HL-60 (cell line): ENCODE measurements at regions not wholly inside any gene's neighbourhood (a gene's known extent, or its start where the extent isn't known, plus 50 kb on each side); places are given as distances from the start of the nearest gene placed in this dataset.
A peak's percentile ranks its signal among the peaks of the same experiment; 100 is the strongest.

Experiments used
- DNase-seq, 2 experiments: peaks; one replicate each; pipeline ENCODE4 v3.0.0-alpha.2; 2010 to 2020; ENCODE audit warnings: low read depth in 1 of 2, low spot score in 1 of 2
- H3K27ac ChIP-seq: fragments of 250-450 bp; sonication (Bioruptor Pico); replicated peaks from 2 replicates; pipeline ENCODE4 v1.5.1; 2020; ENCODE audit warnings: mild to moderate bottlenecking, moderate library complexity
- H3K27me3 ChIP-seq: fragments of 250-450 bp; sonication (Bioruptor Pico); 2 replicates; pipeline ENCODE4 v1.5.1; 2021; ENCODE audit warnings: mild to moderate bottlenecking, moderate library complexity; ENCODE audit not compliant: insufficient read depth, poor library complexity, severe bottlenecking
- H3K4me3 ChIP-seq: replicated peaks from 2 replicates; pipeline ENCODE4 v1.5.1; 2011; ENCODE audit warnings: mild to moderate bottlenecking, control low read depth, low read length; ENCODE audit not compliant: insufficient read depth
- CTCF ChIP-seq: IDR thresholded peaks from one replicate; pipeline ENCODE4 v1.5.1; 2011; ENCODE audit warnings: low read length, control low read depth, inconsistent platforms; ENCODE audit not compliant: insufficient read depth
- GABPA ChIP-seq: IDR thresholded peaks from 2 replicates; pipeline ENCODE4 v1.6.1; 2012; ENCODE audit warnings: low read depth
- POLR2AphosphoS5 ChIP-seq: IDR thresholded peaks from 2 replicates; pipeline ENCODE4 v1.6.1; 2012; ENCODE audit warnings: low read depth
- SPI1 ChIP-seq: IDR thresholded peaks from 2 replicates; pipeline ENCODE4 v1.6.1; 2012; ENCODE audit warnings: low read depth, mild to moderate bottlenecking, borderline replicate concordance
- TF ChIP-seq, protein P1 (sequence below): IDR thresholded peaks from 2 replicates; pipeline ENCODE4 v1.6.1; 2012; ENCODE audit warnings: low read depth; ENCODE audit not compliant: insufficient replicate concordance

GRCh38 chr2:6027066-6027465, 334.9 kb downstream of the SOX11 start:
- no peak for TF ChIP-seq POLR2AphosphoS5
- no peak for TF ChIP-seq SPI1
- TF ChIP-seq, protein P1, sequence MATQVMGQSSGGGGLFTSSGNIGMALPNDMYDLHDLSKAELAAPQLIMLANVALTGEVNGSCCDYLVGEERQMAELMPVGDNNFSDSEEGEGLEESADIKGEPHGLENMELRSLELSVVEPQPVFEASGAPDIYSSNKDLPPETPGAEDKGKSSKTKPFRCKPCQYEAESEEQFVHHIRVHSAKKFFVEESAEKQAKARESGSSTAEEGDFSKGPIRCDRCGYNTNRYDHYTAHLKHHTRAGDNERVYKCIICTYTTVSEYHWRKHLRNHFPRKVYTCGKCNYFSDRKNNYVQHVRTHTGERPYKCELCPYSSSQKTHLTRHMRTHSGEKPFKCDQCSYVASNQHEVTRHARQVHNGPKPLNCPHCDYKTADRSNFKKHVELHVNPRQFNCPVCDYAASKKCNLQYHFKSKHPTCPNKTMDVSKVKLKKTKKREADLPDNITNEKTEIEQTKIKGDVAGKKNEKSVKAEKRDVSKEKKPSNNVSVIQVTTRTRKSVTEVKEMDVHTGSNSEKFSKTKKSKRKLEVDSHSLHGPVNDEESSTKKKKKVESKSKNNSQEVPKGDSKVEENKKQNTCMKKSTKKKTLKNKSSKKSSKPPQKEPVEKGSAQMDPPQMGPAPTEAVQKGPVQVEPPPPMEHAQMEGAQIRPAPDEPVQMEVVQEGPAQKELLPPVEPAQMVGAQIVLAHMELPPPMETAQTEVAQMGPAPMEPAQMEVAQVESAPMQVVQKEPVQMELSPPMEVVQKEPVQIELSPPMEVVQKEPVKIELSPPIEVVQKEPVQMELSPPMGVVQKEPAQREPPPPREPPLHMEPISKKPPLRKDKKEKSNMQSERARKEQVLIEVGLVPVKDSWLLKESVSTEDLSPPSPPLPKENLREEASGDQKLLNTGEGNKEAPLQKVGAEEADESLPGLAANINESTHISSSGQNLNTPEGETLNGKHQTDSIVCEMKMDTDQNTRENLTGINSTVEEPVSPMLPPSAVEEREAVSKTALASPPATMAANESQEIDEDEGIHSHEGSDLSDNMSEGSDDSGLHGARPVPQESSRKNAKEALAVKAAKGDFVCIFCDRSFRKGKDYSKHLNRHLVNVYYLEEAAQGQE, result no peak
- no peak for TF ChIP-seq CTCF
- TF ChIP-seq GABPA, result no peak
- no peak for DNase-seq
- Histone ChIP-seq H3K4me3 (no peak overlapping the region), H3K27me3 (no peaks in the 10 kb centered on the region), H3K27ac (no peak overlapping the region)

DNA sequence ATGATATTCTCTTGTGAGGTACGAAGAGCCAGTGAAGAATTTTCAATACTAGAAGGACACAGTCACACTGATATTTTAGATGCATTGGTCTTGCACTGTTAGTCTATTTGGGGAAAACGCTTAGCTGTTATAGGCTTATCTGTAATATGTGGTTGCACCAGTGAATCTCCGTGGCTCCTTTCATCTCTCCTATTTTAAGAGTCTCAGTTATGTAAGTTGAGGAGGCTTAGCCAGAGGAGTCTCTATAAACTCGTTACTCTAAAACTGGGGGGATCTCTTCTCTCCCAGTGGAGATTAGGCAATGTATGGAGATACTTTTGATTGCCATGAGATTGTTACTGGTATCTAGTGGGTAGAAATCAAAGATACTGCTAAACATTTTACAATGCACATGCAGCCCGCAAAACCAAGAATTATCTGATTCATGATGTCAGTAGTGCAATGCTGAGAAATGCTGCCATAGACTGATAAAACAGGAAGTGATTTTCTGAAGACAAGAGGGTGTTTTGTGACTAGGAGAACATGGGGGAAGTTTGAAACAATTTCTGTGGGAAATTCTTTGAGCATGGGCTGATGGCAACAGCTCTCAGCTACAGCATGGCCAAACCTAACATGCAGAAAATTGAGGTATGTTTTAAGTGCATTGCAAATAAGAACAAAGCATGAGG, 339.1 kb downstream of the SOX11 start:
- H3K27me3 ChIP-seq, result no peaks in the 10 kb centered on the region
- H3K4me3 ChIP-seq, result no peak overlapping the region
- no peak overlapping the region for H3K27ac ChIP-seq
- TF ChIP-seq, protein P1, result no peak
- TF ChIP-seq SPI1, result peak; percentile 62
- DNase-seq, result no peak

GRCh38 chr2:6036211-6036610, 344.0 kb downstream of the SOX11 start:
- no peak overlapping the region for H3K4me3 ChIP-seq
- H3K27ac ChIP-seq, result no peak overlapping the region
- DNase-seq, result no peak
- H3K27me3 ChIP-seq, result no peaks in the 10 kb centered on the region
- no peak for TF ChIP-seq GABPA

GRCh38 chr2:6043238-6043637, 351.1 kb downstream of the SOX11 start:
- no peak overlapping the region for H3K4me3 ChIP-seq
- no peaks in the 10 kb centered on the region for H3K27me3 ChIP-seq
- no peak overlapping the region for H3K27ac ChIP-seq
- no peak for DNase-seq
- TF ChIP-seq GABPA, result no peak
- TF ChIP-seq, protein P1, result no peak
- TF ChIP-seq CTCF, result no peak
- TF ChIP-seq POLR2AphosphoS5, result no peak
- TF ChIP-seq SPI1, result no peak
